CD14-positive monocyte (primary cell): ENCODE measurements at regions not wholly inside any gene's neighbourhood (a gene's known extent, or its start where the extent isn't known, plus 50 kb on each side); places are given as distances from the start of the nearest gene placed in this dataset.
A peak's percentile ranks its signal among the peaks of the same experiment; 100 is the strongest.

Experiments used
- DNase-seq, 3 donors: peaks; one replicate each; pipeline ENCODE4 v3.0.0-alpha.2; 2011 to 2022
- H2AFZ ChIP-seq: 2 replicates; pipeline ENCODE4 v1.6.0; 2012; ENCODE audit warnings: mild to moderate bottlenecking, low read depth, low read length, inconsistent platforms; ENCODE audit not compliant: insufficient read depth, poor library complexity, severe bottlenecking
- H3K27ac ChIP-seq, 2 donors: 1 replicate in 1 of 2; 2 replicates in 1 of 2; pipeline ENCODE4 v1.5.1; 2012 to 2013; ENCODE audit warnings: low read length in 2 of 2, control low read depth in 1 of 2, inconsistent platforms in 1 of 2, low read depth in 1 of 2, mild to moderate bottlenecking in 1 of 2
- H3K27me3 ChIP-seq, 2 donors: one replicate each; pipeline versions ENCODE4 v1.6.0 to v1.6.1; 2011 to 2013; ENCODE audit warnings: low read length in 2 of 2; ENCODE audit not compliant: control insufficient read depth in 2 of 2, insufficient read depth in 2 of 2
- H3K36me3 ChIP-seq, 2 donors: replicated peaks in 1 of 2; 1 replicate in 1 of 2; 2 replicates in 1 of 2; pipeline versions ENCODE4 v1.5.1 to v1.6.1; 2012 to 2013; ENCODE audit warnings: low read length in 2 of 2, control low read depth in 1 of 2, inconsistent platforms in 1 of 2, mild to moderate bottlenecking in 1 of 2; ENCODE audit not compliant: insufficient read depth in 2 of 2, control insufficient read depth in 1 of 2
- H3K4me1 ChIP-seq, 2 donors: 1 replicate in 1 of 2; 2 replicates in 1 of 2; pipeline versions ENCODE4 v1.5.1 to v1.6.1; 2012 to 2013; ENCODE audit warnings: low read length in 2 of 2, control low read depth in 1 of 2, inconsistent platforms in 1 of 2, mild to moderate bottlenecking in 1 of 2, moderate library complexity in 1 of 2; ENCODE audit not compliant: insufficient read depth in 2 of 2, control insufficient read depth in 1 of 2
- H3K4me2 ChIP-seq: replicated peaks from 2 replicates; pipeline ENCODE3; 2012; ENCODE audit warnings: low read length, moderate library complexity, mild to moderate bottlenecking; ENCODE audit not compliant: poor library complexity, severe bottlenecking; ENCODE audit errors: extremely low read depth
- H3K4me3 ChIP-seq, 3 experiments: fragments of 200-600 bp in 1 of 3; sonication (generic) in 1 of 3; replicated peaks in 1 of 3; 1 replicate in 2 of 3; 2 replicates in 1 of 3; pipeline ENCODE4 v1.5.1; 2011 to 2013; ENCODE audit warnings: low read length in 3 of 3, mild to moderate bottlenecking in 3 of 3, control low read depth in 2 of 3, low read depth in 2 of 3, inconsistent platforms in 1 of 3, moderate library complexity in 1 of 3
- H3K79me2 ChIP-seq: 2 replicates; pipeline ENCODE4 v1.6.0; 2012; ENCODE audit warnings: mild to moderate bottlenecking, control low read depth, inconsistent platforms, low read length, moderate library complexity; ENCODE audit not compliant: insufficient read depth
- H3K9ac ChIP-seq: 2 replicates; pipeline ENCODE4 v1.6.0; 2017; ENCODE audit warnings: low read length, mild to moderate bottlenecking; ENCODE audit not compliant: insufficient read depth, poor library complexity, severe bottlenecking
- H3K9me3 ChIP-seq, 2 donors: replicated peaks in 1 of 2; 1 replicate in 1 of 2; 2 replicates in 1 of 2; pipeline versions ENCODE4 v1.5.1 to v1.6.1; 2012 to 2013; ENCODE audit warnings: low read length in 2 of 2, control low read depth in 1 of 2; ENCODE audit not compliant: control insufficient read depth in 1 of 2, insufficient read depth in 1 of 2
- H4K20me1 ChIP-seq: 2 replicates; pipeline ENCODE4 v1.6.0; 2012; ENCODE audit warnings: mild to moderate bottlenecking, low read length, control low read depth, moderate library complexity; ENCODE audit not compliant: insufficient read depth
- H3K27ac Mint-ChIP-seq, 7 donors: one replicate each; pipeline ENCODE4 v1.8.0; 2020; ENCODE audit warnings: mild to moderate bottlenecking in 7 of 7, mixed read lengths in 7 of 7, moderate library complexity in 6 of 7, inconsistent platforms in 2 of 7
- H3K27me3 Mint-ChIP-seq, 3 donors: one replicate each; pipeline ENCODE4 v1.8.0; 2021 to 2022; ENCODE audit warnings: low read depth in 3 of 3, mild to moderate bottlenecking in 3 of 3, mixed read lengths in 3 of 3, moderate library complexity in 3 of 3, inconsistent platforms in 1 of 3
- H3K36me3 Mint-ChIP-seq, 2 donors: one replicate each; pipeline ENCODE4 v1.8.0; 2020; ENCODE audit warnings: mixed read lengths in 2 of 2, inconsistent platforms in 1 of 2, mild to moderate bottlenecking in 1 of 2
- H3K4me1 Mint-ChIP-seq: one replicate; pipeline ENCODE4 v1.8.0; 2020; ENCODE audit warnings: mild to moderate bottlenecking, mixed read lengths
- H3K4me3 Mint-ChIP-seq, 2 donors: one replicate each; pipeline ENCODE4 v1.8.0; 2020; ENCODE audit warnings: mild to moderate bottlenecking in 2 of 2, mixed read lengths in 2 of 2, moderate library complexity in 1 of 2
- H3K9me3 Mint-ChIP-seq, 7 donors: one replicate each; pipeline ENCODE4 v1.8.0; 2020 to 2022; ENCODE audit warnings: mixed read lengths in 7 of 7, mild to moderate bottlenecking in 6 of 7, moderate library complexity in 6 of 7, inconsistent platforms in 2 of 7
- CTCF ChIP-seq: fragments of 200-600 bp; IDR thresholded peaks from one replicate; pipeline ENCODE4 v1.8.0; 2022; ENCODE audit warnings: antibody characterized with exemption, mild to moderate bottlenecking
- WGBS: methylation state at CpG from one replicate; pipeline ENCODE4 v1.1.5; 2013; ENCODE audit warnings: missing lambda C conversion rate; ENCODE audit not compliant: insufficient coverage; 5-methylcytosine and 5-hydroxymethylcytosine counted together
- intact Hi-C, 2 donors: fragments of 100-400 bp; cut with micrococcal nuclease; formaldehyde crosslinking; loops; one replicate each; pipeline versions ENCODE4 v1.15.0 to v1.15.1; 2023

GRCh38 chr7:118312051-118312450, 87.5 kb downstream of the ANKRD7 start:
- H3K36me3 ChIP-seq, result no peaks in the 10 kb centered on the region
- intact Hi-C loops, result no loop called here
- H3K4me3 ChIP-seq, result no peak overlapping the region
- H3K79me2 ChIP-seq, result no peaks in the 10 kb centered on the region
- H3K36me3 Mint-ChIP-seq, result peaks cover 35 to 39% of the 10 kb centered on the region in 2 donors
- peaks cover 41% of the 10 kb centered on the region for H3K4me1 Mint-ChIP-seq
- no peak for TF ChIP-seq CTCF
- H3K27ac ChIP-seq, result no peak overlapping the region
- H4K20me1 ChIP-seq, result no peaks in the 10 kb centered on the region
- H3K9ac ChIP-seq, result no peak overlapping the region
- H3K9me3 ChIP-seq, result peaks cover 18 to 33% of the 10 kb centered on the region in 2 donors
- peaks cover 22 to 33% of the 10 kb centered on the region in 2 donors for H3K4me1 ChIP-seq
- H2AFZ ChIP-seq, result no peak overlapping the region
- no peak for DNase-seq
- peaks cover 43 to 66% (median 60%) of the 10 kb centered on the region in 7 donors for H3K9me3 Mint-ChIP-seq
- peak overlapping the region; percentile 35 for H3K4me2 ChIP-seq
- peaks cover 51 to 76% (median 73%) of the 10 kb centered on the region in 3 donors for H3K27me3 Mint-ChIP-seq
- WGBS, result no CpG with 5 or more reads among the region's 1 CpG
- H3K27me3 ChIP-seq, result peaks cover 45 to 74% of the 10 kb centered on the region in 2 donors
- peak overlapping the region in 1 of 2 donors; percentile 59 for H3K4me3 Mint-ChIP-seq
- H3K27ac Mint-ChIP-seq, result peak overlapping the region in 3 of 7 donors; percentile 20 to 80 (median 76)

DNA sequence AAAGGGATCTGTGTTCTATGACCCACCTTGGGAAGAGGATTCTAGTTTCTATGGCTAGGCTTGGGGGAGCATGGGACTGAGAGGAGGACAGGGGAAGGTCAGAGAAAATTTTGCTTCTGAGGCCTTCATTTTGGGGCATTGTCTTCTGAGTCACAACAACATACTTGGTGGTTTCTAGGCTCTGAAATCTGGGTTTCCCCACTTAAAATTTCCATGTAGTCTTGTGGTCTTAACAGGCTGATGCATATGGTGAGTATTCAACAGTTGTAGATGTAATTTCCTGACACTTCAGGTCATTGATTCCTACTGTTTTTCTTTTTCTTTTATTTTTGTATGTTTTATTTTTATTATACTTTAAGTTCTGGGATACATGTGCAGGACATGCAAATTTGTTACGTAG, 88.5 kb downstream of the ANKRD7 start:
- H3K27ac Mint-ChIP-seq, result peak overlapping the region in 5 of 7 donors; percentile 51 to 89 (median 63)
- H3K27me3 Mint-ChIP-seq, result peaks cover 57 to 80% (median 77%) of the 10 kb centered on the region in 3 donors
- Histone ChIP-seq H3K27me3 (peaks cover 46 to 74% of the 10 kb centered on the region in 2 donors), H3K9ac (no peak overlapping the region), H3K4me2 (no peak overlapping the region), H3K4me1 (peaks cover 22 to 33% of the 10 kb centered on the region in 2 donors), H4K20me1 (no peaks in the 10 kb centered on the region), H3K9me3 (peaks cover 17 to 29% of the 10 kb centered on the region in 2 donors), H3K27ac (no peak overlapping the region), H3K4me3 (no peak overlapping the region), H2AFZ (no peak overlapping the region), H3K36me3 (no peaks in the 10 kb centered on the region), H3K79me2 (no peaks in the 10 kb centered on the region)
- no peak for TF ChIP-seq CTCF
- peaks cover 41 to 69% (median 62%) of the 10 kb centered on the region in 7 donors for H3K9me3 Mint-ChIP-seq
- peak; percentile 30 to 77 (median 40) for DNase-seq
- peaks cover 41% of the 10 kb centered on the region for H3K4me1 Mint-ChIP-seq
- WGBS, result no CpG with 5 or more reads among the region's 1 CpG
- intact Hi-C loops, result no loop called here
- H3K4me3 Mint-ChIP-seq, result peak overlapping the region in 1 of 2 donors; percentile 70
- H3K36me3 Mint-ChIP-seq, result peaks cover 35 to 37% of the 10 kb centered on the region in 2 donors
